ENCODE measurements at regions not wholly inside any gene's neighbourhood (a gene's known extent, or its start where the extent isn't known, plus 50 kb on each side); places are given as distances from the start of the nearest gene placed in this dataset.

GRCh38 chr3:106103383-106103782, 234.6 kb upstream of the CBLB start:
- no peak for TF ChIP-seq EZH2 (IDR thresholded peaks at IDR 0.05; ENCODE audit: borderline replicate concordance, low read length)
- no peak for TF ChIP-seq CTCF (conservative IDR thresholded peaks at IDR 0.05 in 1 of 2, IDR thresholded peaks at IDR 0.05 in 1 of 2; ENCODE audit: extremely low read depth in 1 of 2, insufficient read depth in 1 of 2, low read depth in 1 of 2, low read length in 2 of 2)

Measured in mammary epithelial cell (primary cell).